GM13976 (cell line): ENCODE measurements at regions not wholly inside any gene's neighbourhood (a gene's known extent, or its start where the extent isn't known, plus 50 kb on each side); places are given as distances from the start of the nearest gene placed in this dataset.

Source experiments
- DNase-seq: peaks from one replicate; pipeline ENCODE4 v3.0.0; 2012; ENCODE audit warnings: low spot score
- CTCF ChIP-seq: IDR thresholded peaks from 2 replicates; pipeline ENCODE4 v1.5.1; 2012; ENCODE audit warnings: borderline replicate concordance, mild to moderate bottlenecking; ENCODE audit not compliant: insufficient read depth; ENCODE audit errors: extremely low read depth, missing control alignments, control extremely low read depth
- in situ Hi-C: fragments of 300-500 bp; cut with MboI; formaldehyde crosslinking; loops from one replicate; pipeline ENCODE4 v1.12.0; 2022; ENCODE audit warnings: low sequenced_read_pairs, mixed read lengths, inconsistent platforms; ENCODE audit not compliant: unreplicated experiment

GRCh38 chr2:239664216-239664810 is 263.5 kb upstream of the HDAC4 start:
- in situ Hi-C loops = no loop called here
- no peak for TF ChIP-seq CTCF
- DNase-seq = no peak

- TF ChIP-seq CTCF = no peak
- no peak for DNase-seq
- in situ Hi-C loops = no loop called here
Measured at GRCh38 chr2:239663364-239663924, 262.6 kb upstream of the HDAC4 start.

GRCh38 chr2:239662413-239663120 is 261.7 kb upstream of the HDAC4 start:
- TF ChIP-seq CTCF = no peak
- DNase-seq = no peak
- in situ Hi-C loops = no loop called here

GRCh38 chr2:239661334-239662312 is 260.8 kb upstream of the HDAC4 start:
- no peak for DNase-seq
- no peak for TF ChIP-seq CTCF

GRCh38 chr2:239660390-239661230 is 259.8 kb upstream of the HDAC4 start:
- in situ Hi-C loops = no loop called here
- no peak for DNase-seq
- TF ChIP-seq CTCF = no peak

More at GRCh38 chr2:239661334-239662312, 260.8 kb upstream of the HDAC4 start:
- in situ Hi-C loops = no loop called here
